ENCODE measurements at regions not wholly inside any gene's neighbourhood (a gene's known extent, or its start where the extent isn't known, plus 50 kb on each side); places are given as distances from the start of the nearest gene placed in this dataset.

DNA sequence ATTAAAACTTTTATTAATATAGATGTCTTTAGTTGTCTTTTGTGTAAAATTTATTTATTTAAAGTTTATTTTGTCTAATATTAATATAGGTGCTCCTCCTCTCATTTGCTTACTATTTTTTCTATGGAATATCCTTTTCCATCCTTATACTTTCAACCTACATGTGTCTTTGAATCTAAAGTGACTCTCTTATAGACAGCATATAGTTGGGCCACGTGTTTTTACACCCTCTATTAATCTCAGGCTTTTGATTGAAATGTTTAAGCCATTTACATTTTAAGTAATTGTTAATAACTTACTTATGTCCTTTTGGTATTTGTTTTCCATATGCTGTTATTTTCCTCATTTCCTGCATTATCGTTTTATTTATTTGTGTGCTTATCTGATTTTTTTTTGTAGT, 74.4 kb upstream of the LRFN5 start:
- DNase-seq = no peak
- WGBS (ENCODE audit: extremely low coverage, insufficient read length, low lambda C conversion rate) = no CpG with 5 or more reads among the region's 2 CpGs
- no peak overlapping the region for H3T11ph ChIP-seq (ENCODE audit: low read length)
- no peak overlapping the region for H3K4me3 Mint-ChIP-seq
- no peak overlapping the region for H2BK12ac ChIP-seq (ENCODE audit: insufficient read length, low read depth, low read length)
- H2BK120ac ChIP-seq (ENCODE audit: low read depth, low read length, poor library complexity, severe bottlenecking) = no peak overlapping the region
- H3K56ac ChIP-seq (ENCODE audit: insufficient read length, low read depth, low read length) = no peak overlapping the region
- no peak overlapping the region for H2BK5ac ChIP-seq (ENCODE audit: insufficient read length, low read length)
- no peak overlapping the region for H3K27ac ChIP-seq (ENCODE audit: insufficient read length, low read depth, low read length)
- H3K79me2 ChIP-seq (ENCODE audit: insufficient read depth, low read length) = no peaks in the 10 kb centered on the region
- no peak overlapping the region for H4K8ac ChIP-seq (replicated peaks; ENCODE audit: insufficient read length, low read depth, low read length)
- no peak overlapping the region for H2AFZ ChIP-seq (ENCODE audit: low read length)
- H3K18ac ChIP-seq (ENCODE audit: insufficient read length, low read depth, low read length) = no peak overlapping the region
- no peak overlapping the region for H2BK15ac ChIP-seq (ENCODE audit: low read depth, low read length)
- no peaks in the 10 kb centered on the region for H3K23me2 ChIP-seq (ENCODE audit: insufficient read length, low read depth, low read length, poor library complexity, severe bottlenecking)
- no peaks in the 10 kb centered on the region for H3K27me3 ChIP-seq (ENCODE audit: insufficient read depth, low read length)
- no peak overlapping the region for H3K23ac ChIP-seq (ENCODE audit: insufficient read length, low read depth, low read length)
- no peak overlapping the region for H2BK20ac ChIP-seq (ENCODE audit: low read depth, low read length, poor library complexity, severe bottlenecking)
- H3K4me1 Mint-ChIP-seq = no peaks in the 10 kb centered on the region
- H4K5ac ChIP-seq (ENCODE audit: insufficient read length, low read depth, low read length) = no peak overlapping the region
- H3K27me3 Mint-ChIP-seq (ENCODE audit: low read depth) = no peaks in the 10 kb centered on the region
- no peak overlapping the region for H3K27ac Mint-ChIP-seq
- no peak overlapping the region for H3K4ac ChIP-seq (ENCODE audit: low read depth, low read length)
- H3K36me3 Mint-ChIP-seq (ENCODE audit: insufficient read depth in 1 of 3, low read depth in 3 of 3) = peaks cover 0 to 6% (median 0%) of the 10 kb centered on the region in 3 experiments; a peak in 2 of 7 replicates
- H3K9ac ChIP-seq (ENCODE audit: extremely low read depth, insufficient read length, low read length) = no peak overlapping the region
- H4K91ac ChIP-seq (ENCODE audit: insufficient read length, low read depth, low read length) = no peak overlapping the region
- H3K4me1 ChIP-seq (ENCODE audit: insufficient read depth, low read length) = no peaks in the 10 kb centered on the region
- H3K79me1 ChIP-seq (ENCODE audit: insufficient read depth, low read depth, low read length, poor library complexity, severe bottlenecking) = no peaks in the 10 kb centered on the region
- no peaks in the 10 kb centered on the region for H3K9me3 ChIP-seq (ENCODE audit: control insufficient read depth, low read depth, low read length)
- TF ChIP-seq, protein P1, sequence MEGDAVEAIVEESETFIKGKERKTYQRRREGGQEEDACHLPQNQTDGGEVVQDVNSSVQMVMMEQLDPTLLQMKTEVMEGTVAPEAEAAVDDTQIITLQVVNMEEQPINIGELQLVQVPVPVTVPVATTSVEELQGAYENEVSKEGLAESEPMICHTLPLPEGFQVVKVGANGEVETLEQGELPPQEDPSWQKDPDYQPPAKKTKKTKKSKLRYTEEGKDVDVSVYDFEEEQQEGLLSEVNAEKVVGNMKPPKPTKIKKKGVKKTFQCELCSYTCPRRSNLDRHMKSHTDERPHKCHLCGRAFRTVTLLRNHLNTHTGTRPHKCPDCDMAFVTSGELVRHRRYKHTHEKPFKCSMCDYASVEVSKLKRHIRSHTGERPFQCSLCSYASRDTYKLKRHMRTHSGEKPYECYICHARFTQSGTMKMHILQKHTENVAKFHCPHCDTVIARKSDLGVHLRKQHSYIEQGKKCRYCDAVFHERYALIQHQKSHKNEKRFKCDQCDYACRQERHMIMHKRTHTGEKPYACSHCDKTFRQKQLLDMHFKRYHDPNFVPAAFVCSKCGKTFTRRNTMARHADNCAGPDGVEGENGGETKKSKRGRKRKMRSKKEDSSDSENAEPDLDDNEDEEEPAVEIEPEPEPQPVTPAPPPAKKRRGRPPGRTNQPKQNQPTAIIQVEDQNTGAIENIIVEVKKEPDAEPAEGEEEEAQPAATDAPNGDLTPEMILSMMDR (conservative IDR thresholded peaks at IDR 0.05) = no peak
- H3K4me2 ChIP-seq (ENCODE audit: insufficient read depth, insufficient read length, low read length) = no peak overlapping the region
- H3K14ac ChIP-seq (ENCODE audit: insufficient read depth, low read length) = no peak overlapping the region
- H4K20me1 ChIP-seq (ENCODE audit: control insufficient read depth, insufficient read depth, insufficient read length) = no peaks in the 10 kb centered on the region
- H3K9me3 Mint-ChIP-seq = peaks cover 4 to 5% of the 10 kb centered on the region in 2 experiments; a peak in 3 of 5 replicates
- no peak overlapping the region for H2AK5ac ChIP-seq (ENCODE audit: insufficient read length, low read length)
